Stimulated activated naive CD8-positive, alpha-beta T cell treated with anti-CD3 and anti-CD28 coated beads, Interleukin-15, amount 100 ng/mL, for 72 hours (primary cell): ENCODE measurements at regions not wholly inside any gene's neighbourhood (a gene's known extent, or its start where the extent isn't known, plus 50 kb on each side); places are given as distances from the start of the nearest gene placed in this dataset.
A peak's percentile ranks its signal among the peaks of the same experiment; 100 is the strongest.

Source experiments
- ATAC-seq: fragments of 150-1000 bp; cut with Tn5 transposase; 2 replicates; pipeline ENCODE4 v1.10.0; 2021; ENCODE audit warnings: mild to moderate bottlenecking, moderate library complexity
- DNase-seq, 2 donors: peaks; one replicate each; pipeline ENCODE4 v3.0.0; 2021 to 2022
- H3K27ac Mint-ChIP-seq, 2 donors: one replicate each; pipeline ENCODE4 v1.8.0; 2022; ENCODE audit warnings: mild to moderate bottlenecking in 2 of 2, mixed read lengths in 2 of 2, moderate library complexity in 2 of 2
- H3K27me3 Mint-ChIP-seq: one replicate; pipeline ENCODE4 v1.8.0; 2022; ENCODE audit warnings: mixed read lengths
- H3K4me1 Mint-ChIP-seq: one replicate; pipeline ENCODE4 v1.8.0; 2022; ENCODE audit warnings: mild to moderate bottlenecking, mixed read lengths
- H3K4me3 Mint-ChIP-seq, 2 donors: one replicate each; pipeline ENCODE4 v1.8.0; 2022; ENCODE audit warnings: mild to moderate bottlenecking in 2 of 2, mixed read lengths in 2 of 2, moderate library complexity in 1 of 2
- H3K9me3 Mint-ChIP-seq, 2 donors: one replicate each; pipeline ENCODE4 v1.8.0; 2022; ENCODE audit warnings: mixed read lengths in 2 of 2

DNA sequence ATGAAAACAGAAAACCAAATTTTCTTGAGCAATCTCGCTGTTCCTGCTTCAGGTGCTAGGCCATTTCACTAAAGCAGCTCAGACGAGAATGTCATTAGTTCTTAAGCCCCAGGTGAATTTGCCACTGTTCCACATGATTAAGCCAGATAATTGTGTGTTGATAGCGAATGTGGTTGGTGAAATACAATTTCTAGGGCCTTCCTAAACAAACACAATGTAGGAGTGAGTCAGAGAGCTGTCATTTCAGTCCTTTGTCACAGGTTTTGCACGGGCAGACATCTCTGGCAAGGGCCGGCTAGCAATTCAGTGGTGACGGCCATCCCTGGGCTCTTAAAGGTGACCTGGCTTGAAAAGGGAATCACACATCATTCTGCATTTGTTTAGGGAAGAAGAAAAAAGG lies 170.7 kb downstream of the TMEM182 start:
- H3K27me3 Mint-ChIP-seq = no peaks in the 10 kb centered on the region
- peaks cover 0 to 2% of the 10 kb centered on the region in 2 donors for H3K9me3 Mint-ChIP-seq
- DNase-seq (no peak), ATAC-seq (no peak)
- H3K4me3 Mint-ChIP-seq = no peak overlapping the region
- no peak overlapping the region for H3K27ac Mint-ChIP-seq
- no peaks in the 10 kb centered on the region for H3K4me1 Mint-ChIP-seq

DNA sequence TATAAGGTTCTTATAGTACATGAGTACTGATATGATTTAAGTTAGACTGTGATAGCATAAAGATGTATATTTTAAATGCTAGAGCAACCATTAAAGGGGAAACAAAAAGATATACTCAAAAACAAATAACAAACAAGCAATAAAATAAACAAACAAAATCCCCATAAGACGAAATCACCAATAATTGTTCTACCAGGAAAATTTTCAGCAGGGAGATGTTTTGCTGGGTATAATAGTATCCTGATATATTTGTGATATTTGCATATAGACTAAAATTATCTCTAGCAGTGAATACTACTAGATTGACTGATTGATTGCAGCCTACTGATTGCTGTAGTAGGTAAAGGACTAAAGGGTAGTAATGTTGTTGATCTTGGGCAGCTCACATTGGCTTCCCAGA lies 177.4 kb downstream of the TMEM182 start:
- H3K9me3 Mint-ChIP-seq = peaks cover 7 to 15% of the 10 kb centered on the region in 2 donors

DNA sequence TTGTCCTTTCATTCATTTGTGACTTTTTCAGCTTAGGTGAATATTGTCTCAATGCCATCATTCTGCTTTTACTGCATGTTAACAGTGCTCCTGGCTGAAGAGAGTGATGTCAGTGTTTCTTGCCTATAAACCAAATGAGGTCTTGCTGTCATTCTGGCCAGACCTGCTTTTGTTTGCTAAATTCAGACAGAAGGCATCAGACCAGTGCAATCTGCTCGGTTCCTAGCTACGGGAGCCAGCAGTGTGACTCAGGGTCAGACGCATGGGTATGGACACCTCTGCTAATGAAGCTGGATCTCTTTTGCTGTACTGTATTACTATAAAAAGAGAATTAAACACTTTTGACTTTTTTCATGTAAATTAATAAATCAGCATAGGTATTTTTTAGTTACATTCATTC lies 178.9 kb downstream of the TMEM182 start:
- H3K27me3 Mint-ChIP-seq = no peaks in the 10 kb centered on the region
- DNase-seq (no peak), ATAC-seq (no peak)
- H3K4me3 Mint-ChIP-seq = no peak overlapping the region
- peaks cover 7 to 15% of the 10 kb centered on the region in 2 donors for H3K9me3 Mint-ChIP-seq
- H3K4me1 Mint-ChIP-seq = no peaks in the 10 kb centered on the region
- H3K27ac Mint-ChIP-seq = no peak overlapping the region

More for the DNA sequence above, 177.4 kb downstream of the TMEM182 start:
- Mint-ChIP-seq H3K27ac (no peak overlapping the region), H3K4me1 (no peaks in the 10 kb centered on the region), H3K4me3 (no peak overlapping the region), H3K27me3 (no peaks in the 10 kb centered on the region)
- ATAC-seq (no peak), DNase-seq (no peak)

DNA sequence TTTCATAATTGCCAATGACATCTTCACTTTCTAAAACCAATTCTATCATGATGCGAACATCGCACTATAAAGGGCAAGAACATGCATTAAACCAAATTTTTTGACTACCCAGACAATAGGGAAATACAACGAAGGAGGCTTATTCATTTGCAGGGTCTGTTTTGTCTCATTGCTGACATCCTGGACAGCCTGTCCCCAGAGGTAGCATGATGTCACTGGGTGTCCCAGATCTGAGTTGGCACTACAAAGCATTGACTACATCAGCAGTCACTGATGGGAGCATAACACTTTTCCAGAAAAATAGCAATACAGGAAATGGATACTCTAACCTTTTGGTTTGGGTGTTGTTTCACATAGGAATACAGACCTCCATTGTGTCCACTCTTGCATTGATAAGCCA lies 180.3 kb downstream of the TMEM182 start:
- DNase-seq (no peak), ATAC-seq (no peak)
- no peaks in the 10 kb centered on the region for H3K4me1 Mint-ChIP-seq
- no peak overlapping the region for H3K27ac Mint-ChIP-seq
- no peak overlapping the region for H3K4me3 Mint-ChIP-seq
- peaks cover 7 to 15% of the 10 kb centered on the region in 2 donors for H3K9me3 Mint-ChIP-seq
- no peaks in the 10 kb centered on the region for H3K27me3 Mint-ChIP-seq

DNA sequence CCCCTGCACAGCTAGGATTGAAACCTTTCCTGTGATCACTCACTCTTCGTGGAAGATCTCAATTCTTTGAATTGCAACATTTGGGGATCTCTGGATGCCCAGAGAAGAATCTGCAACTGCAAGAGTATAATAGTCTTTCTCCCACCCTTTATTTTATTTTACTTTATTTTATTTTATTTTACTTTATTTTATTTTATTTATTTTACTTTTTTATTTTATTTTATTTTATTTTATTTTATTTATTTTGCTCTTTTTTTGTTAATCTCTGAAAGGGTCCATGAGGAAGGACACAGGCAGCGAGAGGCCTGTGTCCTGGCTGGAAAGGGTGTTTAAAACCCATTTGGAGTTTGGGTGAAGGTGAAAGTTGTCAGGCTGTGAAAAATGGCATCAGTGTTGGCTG lies 181.4 kb downstream of the TMEM182 start:
- no peak for ATAC-seq
- H3K9me3 Mint-ChIP-seq = peaks cover 7 to 8% of the 10 kb centered on the region in 2 donors
- no peaks in the 10 kb centered on the region for H3K27me3 Mint-ChIP-seq
- H3K4me1 Mint-ChIP-seq = no peaks in the 10 kb centered on the region
- no peak overlapping the region for H3K4me3 Mint-ChIP-seq
- no peak for DNase-seq
- H3K27ac Mint-ChIP-seq = no peak overlapping the region

DNA sequence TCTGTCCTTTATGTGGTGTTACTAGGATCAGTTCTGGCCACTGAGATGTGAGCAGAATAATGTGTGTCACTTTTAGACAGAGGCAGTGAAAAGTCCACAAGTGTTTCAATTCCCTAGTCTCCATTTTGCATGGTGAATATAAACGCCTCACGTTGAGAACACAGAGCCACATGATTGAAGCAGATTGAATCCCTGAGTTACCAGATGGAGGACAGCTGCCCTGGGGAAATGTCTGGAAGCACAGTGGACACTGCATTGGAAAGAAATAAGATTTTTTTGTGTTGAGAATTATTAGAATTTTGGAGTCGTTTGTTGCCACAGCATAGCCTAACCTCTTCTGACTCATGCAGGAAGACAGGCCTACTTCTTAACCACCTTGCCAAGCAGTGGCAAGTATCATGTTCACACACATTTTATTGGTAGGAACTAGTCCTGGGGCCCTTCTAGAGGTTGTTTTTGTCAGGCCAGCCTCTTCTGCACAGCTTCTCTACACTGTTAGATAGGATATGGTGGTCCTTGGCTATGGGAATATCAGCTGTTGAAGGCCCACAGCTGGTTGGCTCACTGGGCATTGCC lies 188.6 kb downstream of the TMEM182 start:
- no peak for DNase-seq
- Mint-ChIP-seq H3K9me3 (no peaks in the 10 kb centered on the region), H3K4me1 (no peaks in the 10 kb centered on the region), H3K4me3 (no peak overlapping the region), H3K27me3 (no peaks in the 10 kb centered on the region), H3K27ac (no peak overlapping the region)
- ATAC-seq = peak; percentile 49

DNA sequence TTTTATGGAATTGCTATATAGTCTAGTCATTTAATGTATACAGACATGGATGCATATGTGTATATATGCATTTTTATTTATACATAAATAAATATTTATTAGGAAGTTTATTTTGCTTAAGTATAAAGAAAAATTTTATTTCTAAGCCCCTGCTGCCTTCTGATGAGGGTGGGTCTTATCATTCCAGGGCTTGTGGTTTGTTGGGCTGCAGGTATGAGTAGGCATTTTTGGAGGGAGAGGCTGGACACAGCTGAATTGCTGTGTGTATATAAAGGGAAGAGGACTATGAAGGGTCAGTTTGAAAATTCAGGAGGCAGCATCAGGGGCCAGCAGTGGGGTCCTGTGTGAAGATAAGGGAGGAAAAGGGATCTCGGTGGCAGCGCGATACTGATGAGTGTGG lies 189.4 kb downstream of the TMEM182 start:
- Mint-ChIP-seq H3K4me1 (no peaks in the 10 kb centered on the region), H3K27me3 (no peaks in the 10 kb centered on the region), H3K9me3 (no peaks in the 10 kb centered on the region), H3K27ac (no peak overlapping the region), H3K4me3 (no peak overlapping the region)
- DNase-seq (no peak), ATAC-seq (no peak)

DNA sequence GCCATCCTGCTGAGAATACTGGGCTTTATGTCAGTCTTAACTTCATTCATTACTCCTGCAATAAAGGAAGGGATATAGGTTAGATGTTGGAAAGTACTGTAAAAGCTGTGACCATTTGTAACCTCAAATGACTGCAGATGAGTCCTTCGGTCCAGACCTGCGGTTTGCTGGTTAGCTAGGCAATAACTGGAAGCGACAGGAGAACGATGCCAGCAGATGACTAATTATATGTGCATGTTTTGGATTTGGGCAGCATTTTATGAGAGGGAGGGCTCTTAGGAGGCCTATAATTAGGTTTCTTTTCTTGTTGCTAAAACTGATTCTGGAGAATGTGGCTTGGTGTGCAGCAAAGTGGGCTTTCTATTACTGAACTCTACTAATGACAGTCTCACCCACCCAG lies 205.6 kb downstream of the TMEM182 start:
- no peaks in the 10 kb centered on the region for H3K9me3 Mint-ChIP-seq
- ATAC-seq = no peak
- no peak for DNase-seq
- H3K27ac Mint-ChIP-seq = no peak overlapping the region
- H3K27me3 Mint-ChIP-seq = no peaks in the 10 kb centered on the region
- H3K4me3 Mint-ChIP-seq = no peak overlapping the region
- H3K4me1 Mint-ChIP-seq = no peaks in the 10 kb centered on the region

DNA sequence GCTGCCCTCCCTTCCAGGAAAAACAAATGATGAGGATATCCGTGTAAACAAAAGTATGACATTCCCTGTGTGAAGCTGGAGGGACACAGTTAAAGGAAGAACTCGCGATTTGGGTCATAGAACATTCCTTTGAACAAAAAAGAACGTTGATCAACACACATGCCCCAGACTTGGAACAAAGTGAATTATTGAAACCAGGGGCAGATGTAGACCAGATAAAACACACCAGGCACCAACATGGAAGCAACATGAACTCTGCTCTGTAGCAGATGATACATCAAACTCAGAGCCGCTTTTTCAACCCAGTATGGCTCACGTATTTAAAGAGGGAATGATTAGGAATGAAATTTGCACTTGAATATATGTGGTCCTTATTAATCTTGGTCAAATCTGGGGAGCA lies 206.5 kb downstream of the TMEM182 start:
- H3K4me3 Mint-ChIP-seq = no peak overlapping the region
- H3K27ac Mint-ChIP-seq = no peak overlapping the region
- no peaks in the 10 kb centered on the region for H3K27me3 Mint-ChIP-seq
- no peak for ATAC-seq
- no peak for DNase-seq
- no peaks in the 10 kb centered on the region for H3K4me1 Mint-ChIP-seq
- no peaks in the 10 kb centered on the region for H3K9me3 Mint-ChIP-seq

DNA sequence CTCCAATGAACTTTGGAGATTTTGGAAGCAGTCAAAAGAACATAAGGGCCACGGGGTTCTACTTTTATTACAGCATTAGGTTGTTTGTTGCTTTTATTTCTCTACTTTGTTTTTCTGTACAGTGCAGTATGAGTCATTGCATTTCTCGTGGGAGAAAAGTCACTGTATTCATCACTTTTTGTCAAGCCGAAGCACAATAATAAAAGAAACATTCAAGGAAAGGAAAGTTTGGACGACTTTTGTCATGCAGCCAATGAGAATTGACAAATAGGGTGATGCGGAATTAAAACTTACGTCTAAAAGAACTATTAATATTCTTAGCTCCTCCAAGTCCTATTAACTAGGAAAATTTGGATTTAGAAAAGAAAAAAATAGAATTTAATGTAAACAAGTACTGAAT lies 209.9 kb downstream of the TMEM182 start:
- H3K4me1 Mint-ChIP-seq = no peaks in the 10 kb centered on the region

DNA sequence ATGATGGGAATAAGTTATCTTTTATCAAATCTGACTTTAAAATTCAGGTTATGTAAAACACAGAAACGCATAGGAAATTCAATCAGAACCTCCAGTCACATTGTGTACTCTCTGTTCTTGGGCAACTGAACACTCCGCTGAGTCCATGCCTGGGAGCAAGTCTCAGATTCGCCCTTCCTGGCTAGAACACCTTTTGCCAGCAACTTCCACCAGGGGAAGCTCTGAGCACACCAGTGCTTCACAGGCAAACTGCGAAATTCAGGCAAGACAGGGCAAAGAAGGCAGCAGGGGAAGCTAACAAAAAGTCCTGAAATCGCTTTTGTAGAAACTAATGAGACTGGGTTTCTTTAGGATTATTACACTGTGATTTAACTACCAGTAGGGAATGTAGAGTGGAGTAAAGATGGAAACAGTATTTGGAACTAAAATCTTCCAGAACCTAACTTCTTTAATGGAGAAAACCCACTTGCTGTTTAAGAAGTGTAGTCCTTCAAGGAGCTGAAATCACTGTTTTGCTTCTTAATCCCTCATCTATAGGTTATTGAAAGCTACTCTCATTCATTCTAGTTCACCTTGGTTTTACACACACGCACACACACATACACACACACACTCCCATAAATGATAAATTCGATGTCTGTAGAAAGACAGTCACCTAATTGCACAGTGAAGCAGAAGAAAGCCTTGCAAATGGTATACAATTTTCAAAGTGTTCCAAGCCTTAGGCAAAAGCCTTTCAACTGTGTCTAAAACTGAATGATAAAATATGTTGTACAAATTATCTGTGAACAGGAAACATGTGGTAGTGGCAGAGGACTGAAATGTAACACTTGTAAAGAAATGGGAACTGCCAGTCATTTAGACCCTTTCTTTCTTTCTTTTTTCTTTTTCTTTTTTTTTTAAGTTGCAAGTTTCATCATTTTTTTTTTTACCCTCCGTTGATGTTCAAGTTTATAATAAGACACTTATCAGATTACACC lies 214.5 kb downstream of the TMEM182 start:
- Mint-ChIP-seq H3K4me3 (no peak overlapping the region), H3K4me1 (no peaks in the 10 kb centered on the region), H3K27me3 (no peaks in the 10 kb centered on the region), H3K27ac (no peak overlapping the region), H3K9me3 (peaks cover 0 to 5% of the 10 kb centered on the region in 2 donors)
- ATAC-seq (no peak), DNase-seq (no peak)

More for the DNA sequence above, 209.9 kb downstream of the TMEM182 start:
- no peaks in the 10 kb centered on the region for H3K9me3 Mint-ChIP-seq
- H3K27me3 Mint-ChIP-seq = no peaks in the 10 kb centered on the region
- DNase-seq (no peak), ATAC-seq (no peak)
- H3K4me3 Mint-ChIP-seq = no peak overlapping the region
- no peak overlapping the region for H3K27ac Mint-ChIP-seq

DNA sequence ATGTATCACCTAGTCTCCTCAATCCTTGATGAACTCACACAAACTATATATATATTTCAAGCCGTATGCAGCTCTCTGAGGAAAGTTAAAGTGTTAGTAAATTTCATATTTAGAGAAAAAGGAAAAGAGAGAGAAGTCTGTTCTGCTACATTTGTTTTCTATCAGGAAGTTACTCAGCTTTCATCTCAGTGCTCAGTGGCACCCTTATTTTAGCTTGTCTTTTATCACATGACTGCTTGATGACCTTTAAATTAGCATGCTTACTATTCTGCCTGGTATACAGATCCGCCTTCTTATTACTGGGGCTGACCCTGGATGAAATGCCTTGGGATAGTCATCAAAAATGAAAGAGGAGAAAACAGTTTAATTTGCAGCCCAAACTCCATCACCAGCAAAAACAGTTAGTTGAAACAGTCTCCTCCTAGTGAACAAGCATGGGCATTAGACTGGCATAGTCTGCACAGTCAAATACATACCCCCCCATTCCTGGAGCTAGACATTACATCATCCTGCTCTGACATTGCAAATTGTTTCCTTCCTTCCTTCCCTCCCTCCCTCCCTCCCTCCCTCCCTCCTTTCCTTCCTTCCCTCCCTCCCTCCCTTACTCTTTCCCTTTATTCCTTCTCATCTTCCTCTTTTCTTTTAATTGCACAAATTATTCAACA lies 215.7 kb downstream of the TMEM182 start:
- Mint-ChIP-seq H3K4me1 (no peaks in the 10 kb centered on the region), H3K4me3 (no peak overlapping the region), H3K9me3 (peaks cover 0 to 5% of the 10 kb centered on the region in 2 donors), H3K27me3 (no peaks in the 10 kb centered on the region), H3K27ac (no peak overlapping the region)
- ATAC-seq (no peak), DNase-seq (no peak)

DNA sequence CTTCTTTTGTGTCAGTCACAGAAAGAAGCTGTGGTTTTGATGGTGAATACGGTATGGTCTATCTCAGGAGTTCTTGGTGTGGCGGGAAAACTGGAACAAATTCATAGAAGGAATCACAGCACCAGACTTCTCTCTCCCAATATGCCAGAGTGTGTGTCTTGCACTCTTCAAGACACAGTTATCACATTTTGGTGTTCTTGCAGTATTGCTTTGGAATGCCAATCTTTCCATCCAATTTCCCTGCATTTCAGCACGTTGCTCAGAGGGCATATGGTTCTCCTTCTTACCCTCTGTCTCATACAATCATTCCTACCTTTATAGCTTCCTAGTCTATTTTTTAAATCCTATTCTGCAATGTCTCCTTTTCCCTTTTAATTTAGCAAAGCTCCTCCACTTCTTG lies 216.3 kb downstream of the TMEM182 start:
- DNase-seq (no peak), ATAC-seq (no peak)
- Mint-ChIP-seq H3K9me3 (peaks cover 0 to 5% of the 10 kb centered on the region in 2 donors), H3K4me3 (no peak overlapping the region), H3K27me3 (no peaks in the 10 kb centered on the region), H3K4me1 (no peaks in the 10 kb centered on the region), H3K27ac (no peak overlapping the region)

DNA sequence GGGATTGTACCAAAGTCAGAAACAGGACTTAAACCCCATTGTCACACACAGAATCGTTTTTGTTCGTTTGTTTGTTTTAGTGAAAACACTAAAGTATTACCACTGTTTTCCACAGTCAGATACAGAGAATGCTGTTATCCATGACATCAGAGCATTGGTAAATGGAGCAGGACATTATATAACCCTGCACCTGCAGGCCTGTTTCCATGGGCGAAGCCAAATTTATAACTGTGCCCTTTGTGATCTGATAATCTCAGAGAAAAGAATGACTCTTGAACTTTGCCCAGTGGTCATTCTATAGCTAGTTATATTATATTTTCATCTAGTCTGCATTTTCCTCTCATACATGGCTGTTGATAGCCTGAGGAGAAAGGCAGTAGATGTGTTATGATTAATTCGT lies 217.6 kb downstream of the TMEM182 start:
- peaks cover 0 to 5% of the 10 kb centered on the region in 2 donors for H3K9me3 Mint-ChIP-seq
- DNase-seq (no peak), ATAC-seq (no peak)
- no peaks in the 10 kb centered on the region for H3K27me3 Mint-ChIP-seq
- H3K4me1 Mint-ChIP-seq = no peaks in the 10 kb centered on the region
- no peak overlapping the region for H3K4me3 Mint-ChIP-seq
- H3K27ac Mint-ChIP-seq = no peak overlapping the region

DNA sequence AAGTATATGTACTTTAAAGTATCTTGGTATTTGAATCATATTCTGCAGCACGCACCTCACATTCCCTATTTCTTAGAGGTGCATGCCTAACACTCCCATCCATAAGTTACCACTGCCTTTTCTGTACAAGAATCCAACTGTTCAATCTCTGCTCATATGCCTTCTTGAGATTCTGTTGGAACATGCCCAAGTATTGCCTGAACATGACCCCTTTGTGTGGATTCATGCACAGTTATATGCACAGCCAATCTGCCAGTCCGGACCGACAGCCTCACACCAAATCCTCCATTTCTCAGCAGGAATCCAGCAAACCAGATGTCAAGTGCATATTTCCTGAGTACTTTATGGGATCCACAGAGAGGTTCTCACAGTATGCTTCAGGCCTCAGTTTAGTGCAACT lies 222.0 kb downstream of the TMEM182 start:
- Mint-ChIP-seq H3K9me3 (no peaks in the 10 kb centered on the region), H3K27me3 (peaks cover 5% of the 10 kb centered on the region), H3K4me1 (no peaks in the 10 kb centered on the region), H3K27ac (no peak overlapping the region), H3K4me3 (no peak overlapping the region)
- DNase-seq (no peak), ATAC-seq (no peak)
